ENCODE measurements at regions not wholly inside any gene's neighbourhood (a gene's known extent, or its start where the extent isn't known, plus 50 kb on each side); places are given as distances from the start of the nearest gene placed in this dataset.
"Not testable (repeated sequence)": the region's sequence is repeated elsewhere in the genome, so short reads cannot be mapped to it uniquely, and the experiment has no call there.

DNA sequence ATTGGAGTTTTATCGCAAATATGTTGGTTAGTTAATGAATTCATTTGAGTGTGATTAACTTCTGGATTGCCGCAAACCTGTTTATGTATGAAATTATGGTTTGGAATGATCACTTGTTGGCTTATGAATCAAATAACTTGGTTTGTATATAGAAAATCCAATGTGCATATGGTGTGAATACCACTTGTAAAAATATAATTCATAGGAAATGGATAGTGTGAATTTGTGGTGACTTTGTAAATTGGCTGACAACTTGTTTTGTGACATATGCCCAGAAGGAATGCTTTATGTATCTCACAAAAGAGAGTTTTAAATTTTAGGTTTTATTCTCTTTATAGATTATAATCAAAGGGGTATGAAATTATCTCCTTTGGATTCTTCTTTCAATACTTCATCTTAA lies 436.2 kb downstream of the EPHA5 start:
- Histone ChIP-seq H2AFZ (ENCODE audit: low read length) (no peak overlapping the region), H3K9me2 (replicated peaks; ENCODE audit: low read length) (no peaks in the 10 kb centered on the region), H3K27me3 (ENCODE audit: low read length) (no peaks in the 10 kb centered on the region), H3K4me1 (ENCODE audit: insufficient read depth, low read length) (no peaks in the 10 kb centered on the region), H3F3A (ENCODE audit: low read length, unreplicated experiment) (no peaks in the 10 kb centered on the region), H3K4me2 (ENCODE audit: low read length) (no peak overlapping the region), H3K9ac (ENCODE audit: low read length) (no peak overlapping the region), H3K79me2 (ENCODE audit: low read length) (no peaks in the 10 kb centered on the region), H4K20me1 (ENCODE audit: low read length) (no peaks in the 10 kb centered on the region), H3K4me3 (ENCODE audit: low read length) (no peak overlapping the region), H3K27ac (ENCODE audit: low read length) (no peak overlapping the region), H3K36me3 (ENCODE audit: low read depth, low read length) (no peaks in the 10 kb centered on the region), H3K9me3 (ENCODE audit: low read length) (no peaks in the 10 kb centered on the region)
- TF ChIP-seq, protein P1, sequence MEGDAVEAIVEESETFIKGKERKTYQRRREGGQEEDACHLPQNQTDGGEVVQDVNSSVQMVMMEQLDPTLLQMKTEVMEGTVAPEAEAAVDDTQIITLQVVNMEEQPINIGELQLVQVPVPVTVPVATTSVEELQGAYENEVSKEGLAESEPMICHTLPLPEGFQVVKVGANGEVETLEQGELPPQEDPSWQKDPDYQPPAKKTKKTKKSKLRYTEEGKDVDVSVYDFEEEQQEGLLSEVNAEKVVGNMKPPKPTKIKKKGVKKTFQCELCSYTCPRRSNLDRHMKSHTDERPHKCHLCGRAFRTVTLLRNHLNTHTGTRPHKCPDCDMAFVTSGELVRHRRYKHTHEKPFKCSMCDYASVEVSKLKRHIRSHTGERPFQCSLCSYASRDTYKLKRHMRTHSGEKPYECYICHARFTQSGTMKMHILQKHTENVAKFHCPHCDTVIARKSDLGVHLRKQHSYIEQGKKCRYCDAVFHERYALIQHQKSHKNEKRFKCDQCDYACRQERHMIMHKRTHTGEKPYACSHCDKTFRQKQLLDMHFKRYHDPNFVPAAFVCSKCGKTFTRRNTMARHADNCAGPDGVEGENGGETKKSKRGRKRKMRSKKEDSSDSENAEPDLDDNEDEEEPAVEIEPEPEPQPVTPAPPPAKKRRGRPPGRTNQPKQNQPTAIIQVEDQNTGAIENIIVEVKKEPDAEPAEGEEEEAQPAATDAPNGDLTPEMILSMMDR (conservative IDR thresholded peaks at IDR 0.05; ENCODE audit: low read depth, low read length): no peak
- TF ChIP-seq EZH2 (IDR thresholded peaks at IDR 0.05; ENCODE audit: low read length, unreplicated experiment) (no peak), EZH2phosphoT487 (IDR thresholded peaks at IDR 0.05; ENCODE audit: borderline replicate concordance, low read length) (no peak)
- ATAC-seq (no peak), DNase-seq (no peak)
- intact Hi-C loops (cut with micrococcal nuclease): no loop called here
- POLR2A ChIA-PET (ENCODE audit: unreplicated experiment): no interaction called here
- CTCF ChIA-PET: no interaction called here
- BruUV-seq (replicated peaks): no TSS peak

DNA sequence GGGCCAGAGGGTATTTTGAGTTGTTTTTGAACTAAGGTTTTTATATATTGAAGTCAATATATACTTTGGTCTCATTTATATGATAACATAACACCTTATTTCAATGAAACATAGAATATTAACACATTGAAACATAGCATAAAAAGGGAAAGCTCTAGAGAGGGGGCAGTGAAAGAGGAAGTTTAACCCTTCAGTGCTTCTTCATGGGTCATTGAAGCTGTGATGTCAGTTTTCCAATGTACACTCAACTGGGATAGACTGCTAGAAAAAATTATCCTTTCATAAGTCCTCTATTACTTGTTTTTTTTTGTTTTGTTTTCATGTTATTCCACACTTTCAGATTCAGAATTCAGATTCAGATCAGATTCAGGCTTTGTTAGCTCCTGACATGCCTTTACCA lies 442.7 kb downstream of the EPHA5 start:
- peaks cover 16% of the 10 kb centered on the region for H3K4me1 ChIP-seq (ENCODE audit: insufficient read depth, low read length)
- intact Hi-C loops (cut with micrococcal nuclease): no loop called here
- no peak overlapping the region for H3K4me2 ChIP-seq (ENCODE audit: low read length)
- no peaks in the 10 kb centered on the region for H3K36me3 ChIP-seq (ENCODE audit: low read depth, low read length)
- ChIA-PET CTCF (no interaction called here), POLR2A (ENCODE audit: unreplicated experiment) (no interaction called here)
- no peaks in the 10 kb centered on the region for H3K9me3 ChIP-seq (ENCODE audit: low read length)
- no peaks in the 10 kb centered on the region for H3F3A ChIP-seq (ENCODE audit: low read length, unreplicated experiment)
- ATAC-seq: no peak
- DNase-seq: no peak
- H3K9ac ChIP-seq (ENCODE audit: low read length): no peak overlapping the region
- H2AFZ ChIP-seq (ENCODE audit: low read length): no peak overlapping the region
- H3K79me2 ChIP-seq (ENCODE audit: low read length): no peaks in the 10 kb centered on the region
- H4K20me1 ChIP-seq (ENCODE audit: low read length): no peaks in the 10 kb centered on the region
- H3K9me2 ChIP-seq (replicated peaks; ENCODE audit: low read length): no peaks in the 10 kb centered on the region
- H3K4me3 ChIP-seq (ENCODE audit: low read length): no peak overlapping the region
- no TSS peak for BruUV-seq (replicated peaks)
- no peaks in the 10 kb centered on the region for H3K27me3 ChIP-seq (ENCODE audit: low read length)
- TF ChIP-seq, protein P1 (conservative IDR thresholded peaks at IDR 0.05; ENCODE audit: low read depth, low read length): no peak
- TF ChIP-seq EZH2phosphoT487 (IDR thresholded peaks at IDR 0.05; ENCODE audit: borderline replicate concordance, low read length) (no peak), EZH2 (IDR thresholded peaks at IDR 0.05; ENCODE audit: low read length, unreplicated experiment) (no peak)
- H3K27ac ChIP-seq (ENCODE audit: low read length): no peak overlapping the region

DNA sequence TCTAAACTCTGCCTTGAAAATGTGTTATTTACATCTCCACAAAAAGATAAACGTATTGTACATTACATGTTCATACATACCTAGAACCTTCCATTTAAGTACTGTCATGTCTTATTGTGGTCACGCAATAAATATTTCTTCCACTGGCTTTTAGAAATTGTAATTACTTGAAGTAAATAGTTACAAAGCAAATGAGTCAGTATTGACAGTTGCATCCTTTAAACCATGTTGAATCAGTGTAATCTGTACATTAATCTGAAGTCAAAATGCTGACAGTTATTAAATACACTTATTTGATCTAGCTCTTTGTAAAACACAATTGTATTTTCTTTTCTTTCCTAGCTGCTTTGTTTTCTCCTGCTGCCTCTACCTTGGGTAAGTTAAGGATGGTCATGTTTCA lies 446.7 kb downstream of the EPHA5 start:
- H3K27ac ChIP-seq (ENCODE audit: low read length): peak overlapping the region; percentile 43
- no peaks in the 10 kb centered on the region for H3F3A ChIP-seq (ENCODE audit: low read length, unreplicated experiment)
- H4K20me1 ChIP-seq (ENCODE audit: low read length): no peaks in the 10 kb centered on the region
- TF ChIP-seq EZH2phosphoT487 (IDR thresholded peaks at IDR 0.05; ENCODE audit: borderline replicate concordance, low read length): no peak
- TF ChIP-seq, protein P1 (conservative IDR thresholded peaks at IDR 0.05; ENCODE audit: low read depth, low read length): no peak
- TF ChIP-seq EZH2 (IDR thresholded peaks at IDR 0.05; ENCODE audit: low read length, unreplicated experiment): no peak
- H3K9me3 ChIP-seq (ENCODE audit: low read length): no peaks in the 10 kb centered on the region
- DNase-seq (peak; percentile 87), ATAC-seq (peak; percentile 94)
- H3K9me2 ChIP-seq (replicated peaks; ENCODE audit: low read length): no peaks in the 10 kb centered on the region
- ChIA-PET POLR2A (ENCODE audit: unreplicated experiment) (no interaction called here), CTCF (no interaction called here)
- H2AFZ ChIP-seq (ENCODE audit: low read length): no peak overlapping the region; the same call in 1 of the 2 replicates
- H3K4me2 ChIP-seq (ENCODE audit: low read length): peak overlapping the region; percentile 37
- H3K9ac ChIP-seq (ENCODE audit: low read length): no peak overlapping the region
- no peaks in the 10 kb centered on the region for H3K27me3 ChIP-seq (ENCODE audit: low read length)
- intact Hi-C loops (cut with micrococcal nuclease): loop anchor here (5.0 kb wide), 1 partner anchor 159 kb away; no protein-coding TSS in a partner anchor
- no peaks in the 10 kb centered on the region for H3K36me3 ChIP-seq (ENCODE audit: low read depth, low read length)
- H3K79me2 ChIP-seq (ENCODE audit: low read length): no peaks in the 10 kb centered on the region
- H3K4me1 ChIP-seq (ENCODE audit: insufficient read depth, low read length): peaks cover 16% of the 10 kb centered on the region
- no peak overlapping the region for H3K4me3 ChIP-seq (ENCODE audit: low read length)
- BruUV-seq (replicated peaks): no TSS peak

DNA sequence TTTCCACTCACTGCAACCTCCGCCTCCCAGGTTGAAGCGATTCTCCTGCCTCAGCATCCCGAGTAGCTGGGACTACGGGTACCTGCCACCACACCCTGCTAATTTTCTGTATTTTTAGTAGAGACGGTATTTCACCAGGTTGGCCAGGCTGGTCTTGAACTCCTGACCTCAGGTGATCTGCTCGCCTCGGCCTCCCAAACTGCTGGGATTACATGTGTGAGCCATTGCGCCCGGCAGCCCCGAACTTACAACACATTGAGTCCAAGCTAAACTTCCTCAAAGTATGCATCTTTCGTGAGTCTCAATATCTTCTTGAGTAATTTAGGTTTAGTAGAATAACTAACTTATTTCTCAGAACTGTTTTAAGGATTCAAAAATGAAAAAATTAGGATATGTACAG lies 447.2 kb downstream of the EPHA5 start:
- H2AFZ ChIP-seq (ENCODE audit: low read length); ATAC-seq; H3K9ac ChIP-seq (ENCODE audit: low read length); H4K20me1 ChIP-seq (ENCODE audit: low read length); DNase-seq; H3K27ac ChIP-seq (ENCODE audit: low read length); POLR2A ChIA-PET (ENCODE audit: unreplicated experiment); H3K36me3 ChIP-seq (ENCODE audit: low read depth, low read length); H3K27me3 ChIP-seq (ENCODE audit: low read length); H3K9me3 ChIP-seq (ENCODE audit: low read length); H3K4me3 ChIP-seq (ENCODE audit: low read length); H3K9me2 ChIP-seq (replicated peaks; ENCODE audit: low read length); H3K79me2 ChIP-seq (ENCODE audit: low read length); CTCF ChIA-PET; H3F3A ChIP-seq (ENCODE audit: low read length, unreplicated experiment); BruUV-seq (replicated peaks): not testable (repeated sequence)
- Histone ChIP-seq H3K4me1 (ENCODE audit: insufficient read depth, low read length) (peaks cover 16% of the 10 kb centered on the region), H3K4me2 (ENCODE audit: low read length) (0 out of 2 replicates have a peak overlapping the region, but pooled peaks have one; percentile 37)
- intact Hi-C loops (cut with micrococcal nuclease): loop anchor here (5.0 kb wide), 1 partner anchor 159 kb away; no protein-coding TSS in a partner anchor
